HK-2 (cell line): ENCODE measurements at regions not wholly inside any gene's neighbourhood (a gene's known extent, or its start where the extent isn't known, plus 50 kb on each side); places are given as distances from the start of the nearest gene placed in this dataset.
"Not testable (repeated sequence)": the region's sequence is repeated elsewhere in the genome, so short reads cannot be mapped to it uniquely, and the experiment has no call there.

Experiments
- DNase-seq: peaks from one replicate; pipeline ENCODE4 v3.0.0-alpha.2; 2018; ENCODE audit not compliant: unreplicated experiment

DNA sequence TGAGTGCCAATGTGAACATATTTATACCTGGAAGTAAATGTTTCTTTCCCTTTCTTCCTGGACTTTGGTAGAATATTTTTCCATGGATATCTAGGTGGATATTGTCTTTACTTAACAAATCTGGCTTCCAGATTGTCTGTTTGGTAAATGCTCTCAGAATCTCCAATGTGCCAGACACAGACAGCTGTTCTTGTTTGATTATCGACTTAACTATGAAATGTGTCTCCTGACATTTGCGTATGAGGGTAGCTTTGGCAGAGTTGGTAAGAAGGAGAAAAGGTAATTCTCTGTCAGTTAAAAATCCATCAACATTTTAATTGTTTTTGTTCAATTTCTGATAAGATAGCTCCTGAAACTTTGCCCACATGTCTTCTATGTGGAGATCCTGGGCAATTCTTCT, 196.4 kb upstream of the NUDT12 start:
- no peak for DNase-seq

DNA sequence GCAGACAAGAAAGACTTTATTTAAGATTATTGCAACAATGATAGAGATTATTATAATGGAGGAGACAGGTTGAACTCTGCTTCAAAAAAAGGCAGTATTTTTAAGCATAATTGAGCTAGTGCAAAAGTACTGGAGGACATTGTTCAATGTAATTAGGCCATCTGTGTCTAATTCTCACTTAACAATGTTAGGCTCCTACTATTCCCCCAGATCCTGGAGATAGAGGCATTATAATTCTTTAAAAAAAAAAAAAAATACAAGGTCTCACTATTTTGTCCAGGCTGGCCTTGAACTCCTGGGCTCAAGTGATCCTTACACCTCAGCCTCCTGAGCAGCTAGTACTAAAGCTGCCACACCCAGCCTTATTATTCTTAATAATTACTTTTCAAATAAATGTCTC, 193.4 kb upstream of the NUDT12 start:
- DNase-seq: no peak

DNA sequence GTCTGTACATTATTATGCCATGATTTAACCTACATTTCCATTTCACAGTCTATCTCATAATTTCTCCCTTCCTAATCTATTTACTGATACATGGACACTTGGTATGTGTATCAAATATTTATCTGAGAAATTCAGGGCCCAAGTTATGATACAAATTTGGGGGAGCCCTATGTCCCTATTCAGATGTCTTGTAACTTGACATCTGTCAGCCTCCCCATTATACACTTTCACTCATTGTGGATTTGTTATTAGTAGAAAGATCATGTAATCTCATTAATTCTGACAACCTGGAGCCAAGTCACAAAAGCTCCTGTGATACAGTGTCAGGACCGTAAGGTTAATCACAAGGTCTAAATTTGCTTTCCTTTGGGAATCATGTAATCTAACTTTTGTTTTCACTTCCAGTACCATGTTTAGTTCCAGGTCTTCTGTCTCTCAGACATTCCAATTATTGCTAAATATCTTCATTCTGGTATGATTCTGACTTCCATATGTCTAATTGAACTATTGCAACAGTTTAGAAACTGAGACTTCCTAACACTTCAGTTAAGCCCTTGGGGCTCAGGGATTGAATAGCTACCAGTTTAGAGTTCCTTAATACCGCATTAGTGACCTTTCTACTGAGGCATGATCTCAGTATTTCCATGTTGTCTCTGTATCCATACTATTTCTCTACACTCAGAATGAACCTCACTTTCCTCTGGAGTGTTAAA, 182.9 kb upstream of the NUDT12 start:
- DNase-seq: no peak

DNA sequence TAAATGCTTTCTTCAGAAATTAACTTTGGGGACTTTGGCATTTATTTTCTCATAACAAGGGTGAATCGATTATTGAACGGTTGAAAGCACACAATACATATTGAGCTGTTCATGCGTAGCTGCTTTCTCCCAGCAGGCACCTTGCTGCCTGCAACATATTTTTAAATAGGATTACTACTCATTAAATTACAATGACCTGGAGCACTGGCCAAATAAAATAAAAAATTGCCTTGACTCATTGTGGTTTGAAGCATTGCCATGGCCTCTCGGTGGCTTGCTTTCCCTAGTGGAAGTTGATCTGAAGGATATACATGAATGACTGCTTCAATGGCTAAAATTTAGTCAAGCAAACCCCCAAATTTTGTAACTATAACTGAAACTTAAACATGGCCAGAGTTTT, 181.6 kb upstream of the NUDT12 start:
- no peak for DNase-seq

DNA sequence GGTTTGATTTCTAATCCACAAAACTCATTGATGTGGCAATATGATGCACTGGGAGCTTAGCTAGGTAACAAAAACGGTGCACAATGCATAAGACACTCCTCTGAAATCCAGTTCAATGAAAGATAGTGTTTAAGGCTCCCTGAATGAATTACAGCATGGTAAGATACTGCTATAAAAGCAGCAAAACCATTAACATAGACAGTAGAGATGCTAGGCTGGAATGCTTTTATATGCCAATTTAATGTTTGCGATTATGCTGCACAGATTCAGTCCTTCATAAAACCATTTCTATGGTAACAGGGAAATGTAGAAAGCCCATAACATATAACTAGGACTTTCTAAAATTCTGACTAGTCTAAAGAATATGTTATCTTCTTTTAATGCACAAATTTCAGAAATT, 180.8 kb upstream of the NUDT12 start:
- no peak for DNase-seq

DNA sequence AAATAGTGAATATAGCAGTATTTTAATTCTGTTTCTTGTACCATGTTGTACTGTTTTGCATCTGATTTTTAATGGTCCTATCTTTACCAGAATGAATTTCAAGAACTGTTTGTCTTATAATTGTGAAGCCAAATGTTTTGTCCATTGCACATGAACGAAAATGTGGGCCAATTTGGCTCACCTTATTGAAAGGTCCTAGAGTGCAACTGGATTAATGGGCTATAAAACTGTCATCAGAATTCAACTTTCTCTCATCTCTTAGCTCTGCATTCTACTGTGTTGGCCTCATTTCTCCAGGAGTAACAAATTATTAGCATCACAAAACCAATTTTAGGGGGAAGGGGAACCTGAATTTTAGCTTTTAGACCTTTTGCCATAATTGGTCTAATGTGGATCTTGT, 179.4 kb upstream of the NUDT12 start:
- DNase-seq: no peak

DNA sequence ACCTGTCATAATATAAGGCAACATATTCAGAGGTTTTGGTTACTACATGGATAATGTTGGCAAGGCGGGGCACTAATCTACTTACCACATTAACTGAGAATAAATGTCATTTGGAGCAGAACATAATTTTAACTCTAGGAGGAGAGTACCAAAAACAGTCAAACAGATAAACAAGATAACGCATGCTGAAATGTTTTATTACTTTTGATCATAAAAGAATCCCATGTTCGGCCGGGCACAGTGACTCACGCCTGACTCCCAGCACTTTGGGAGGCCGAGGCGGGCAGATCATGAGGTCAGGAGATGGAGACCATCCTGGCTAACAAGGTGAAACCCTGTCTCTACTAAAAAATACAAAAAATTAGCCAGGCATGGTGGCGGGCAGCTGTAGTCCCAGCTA, 173.8 kb upstream of the NUDT12 start:
- not testable (repeated sequence) for DNase-seq

DNA sequence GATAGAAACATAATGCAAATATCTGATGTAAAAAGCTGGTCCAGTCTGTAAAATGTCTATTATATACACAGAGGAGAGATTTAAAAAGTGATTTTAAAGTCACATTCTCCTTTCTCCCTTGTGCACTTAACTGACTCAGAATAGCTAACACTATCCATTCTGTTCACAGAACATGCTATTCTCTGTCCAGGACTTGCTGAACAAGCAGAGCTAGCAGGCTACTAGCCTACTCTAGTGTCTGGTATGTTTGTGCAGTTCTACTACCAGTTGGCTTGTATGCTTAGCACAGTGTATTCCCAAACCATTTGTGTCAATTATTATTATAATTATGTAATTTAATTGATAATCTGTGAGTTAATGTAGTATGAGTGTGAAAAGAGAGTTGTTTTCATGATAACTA, 161.7 kb upstream of the NUDT12 start:
- no peak for DNase-seq

DNA sequence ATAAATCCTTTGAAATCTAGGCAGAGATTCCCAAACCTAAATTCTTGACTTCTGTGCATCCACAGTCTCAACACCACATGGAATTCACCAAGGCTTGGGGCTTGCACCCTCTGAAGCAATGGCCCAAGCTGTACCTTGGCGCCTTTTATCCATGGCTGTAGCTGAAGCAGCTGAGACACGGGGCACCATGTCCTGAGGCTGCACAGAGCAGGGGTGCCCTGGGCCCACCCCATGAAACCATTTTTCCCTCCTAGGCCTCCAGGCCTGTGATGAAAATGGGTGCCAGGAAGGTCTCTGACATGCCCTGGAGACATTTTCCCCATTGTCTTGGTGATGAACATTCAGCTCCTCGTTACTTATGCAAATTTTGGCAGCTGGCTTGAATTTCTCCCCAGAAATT, 158.6 kb upstream of the NUDT12 start:
- no peak for DNase-seq

DNA sequence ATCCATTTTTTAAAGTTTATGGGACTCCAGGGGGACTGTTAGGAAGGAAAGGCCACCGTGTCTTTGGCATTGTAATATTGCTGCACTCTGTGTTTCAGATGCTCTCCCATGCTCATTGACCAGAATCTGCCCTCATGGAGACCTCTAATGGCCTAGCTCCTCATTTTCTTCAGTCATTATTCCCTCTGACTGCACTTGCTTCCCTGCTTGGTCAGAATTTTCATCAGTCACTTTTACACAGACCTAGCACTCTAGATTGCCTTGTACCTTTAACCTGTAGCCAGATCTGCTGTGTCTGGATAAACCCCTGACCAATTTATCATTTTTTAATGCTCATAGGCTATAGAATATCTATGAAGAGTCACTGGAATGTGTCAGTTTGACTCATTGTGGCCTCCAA, 155.5 kb upstream of the NUDT12 start:
- DNase-seq: no peak

DNA sequence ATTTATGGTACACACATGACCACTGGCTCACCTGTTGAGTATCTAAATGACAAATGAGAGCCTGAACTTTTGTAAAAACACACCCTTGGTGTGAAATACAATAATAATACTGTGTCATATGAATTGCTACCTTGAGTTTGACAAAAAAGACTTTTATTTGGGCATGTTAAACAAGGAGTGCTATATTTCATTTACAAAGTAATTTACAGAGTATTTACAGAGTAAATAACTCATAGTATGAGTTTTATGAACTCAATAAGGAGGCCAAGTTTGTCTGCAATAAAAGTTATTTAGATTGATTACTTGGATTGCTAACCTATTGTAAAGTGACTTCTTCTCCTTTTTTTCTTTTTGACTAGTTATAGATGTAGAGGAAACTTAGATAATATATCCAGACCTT, 146.0 kb upstream of the NUDT12 start:
- DNase-seq: no peak

DNA sequence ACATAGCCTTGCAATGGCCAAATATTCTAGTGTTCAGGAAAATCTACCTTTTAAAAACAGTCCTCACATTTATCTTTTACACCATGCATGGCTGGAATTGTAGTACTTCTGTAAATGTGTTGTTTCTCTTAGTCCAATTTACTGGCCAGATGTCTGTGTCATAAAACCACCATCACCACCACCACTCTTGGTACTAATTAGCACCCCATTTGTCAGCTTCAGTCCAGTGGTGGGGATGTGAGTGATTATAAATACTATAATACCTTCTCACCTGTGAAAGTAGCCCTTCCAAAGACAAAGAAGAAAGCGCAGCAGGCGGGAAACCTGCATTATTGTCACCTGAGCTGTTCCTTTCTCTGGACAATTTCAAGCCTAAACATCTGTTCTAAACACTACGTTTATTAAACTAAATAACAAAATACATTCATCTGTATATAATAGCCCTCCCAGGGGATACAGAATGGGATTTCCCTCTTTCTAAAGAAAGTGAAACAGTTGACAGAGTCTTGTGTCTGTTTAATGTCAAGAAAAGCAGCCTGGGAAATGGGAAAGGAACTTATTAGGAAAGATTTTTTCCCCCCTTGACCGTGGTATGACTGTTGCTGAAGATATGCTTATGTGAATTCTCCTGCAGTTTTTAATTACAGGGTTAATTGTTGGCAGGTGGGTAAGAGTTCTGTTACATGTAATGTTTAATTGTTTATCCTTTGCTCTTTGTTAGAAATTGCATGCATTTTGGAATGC, 144.5 kb upstream of the NUDT12 start:
- DNase-seq: no peak

DNA sequence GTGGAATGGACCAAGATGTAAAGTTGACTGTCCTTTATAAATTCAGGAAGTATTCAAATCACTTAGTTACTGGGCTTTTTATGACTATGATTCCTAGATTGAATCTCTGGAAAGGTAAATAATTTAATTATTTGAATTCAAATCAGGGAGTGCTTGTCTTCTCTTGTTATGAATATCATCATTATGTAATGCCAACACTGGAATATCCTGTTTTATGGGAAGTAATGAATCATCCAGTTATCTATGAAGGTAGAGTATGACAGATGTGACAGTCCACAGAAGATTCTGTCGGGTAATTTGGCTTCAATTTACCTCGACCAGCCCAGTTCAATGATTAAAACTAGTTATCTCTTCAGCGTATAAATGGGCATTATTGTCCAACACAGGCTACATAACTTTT, 141.0 kb upstream of the NUDT12 start:
- no peak for DNase-seq

DNA sequence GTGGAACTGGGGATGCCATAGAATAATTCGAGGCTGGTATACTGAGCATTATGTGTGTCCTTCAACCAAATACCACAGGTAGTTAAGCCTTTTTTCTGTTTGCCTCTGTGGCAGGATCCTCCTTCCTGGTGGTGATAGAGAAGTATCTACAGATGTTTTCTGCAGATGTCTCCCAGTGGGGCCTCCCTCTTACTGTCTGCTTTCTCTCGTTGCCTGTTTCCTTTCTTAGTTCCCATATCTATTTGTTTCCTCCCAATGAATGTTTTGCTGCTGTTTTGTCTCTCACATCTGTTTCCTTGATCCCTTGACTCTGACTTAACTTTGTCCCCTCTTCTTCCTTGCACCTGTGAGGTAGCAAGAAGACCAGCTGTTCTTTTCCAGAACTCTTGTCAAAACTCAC, 130.9 kb upstream of the NUDT12 start:
- no peak for DNase-seq

DNA sequence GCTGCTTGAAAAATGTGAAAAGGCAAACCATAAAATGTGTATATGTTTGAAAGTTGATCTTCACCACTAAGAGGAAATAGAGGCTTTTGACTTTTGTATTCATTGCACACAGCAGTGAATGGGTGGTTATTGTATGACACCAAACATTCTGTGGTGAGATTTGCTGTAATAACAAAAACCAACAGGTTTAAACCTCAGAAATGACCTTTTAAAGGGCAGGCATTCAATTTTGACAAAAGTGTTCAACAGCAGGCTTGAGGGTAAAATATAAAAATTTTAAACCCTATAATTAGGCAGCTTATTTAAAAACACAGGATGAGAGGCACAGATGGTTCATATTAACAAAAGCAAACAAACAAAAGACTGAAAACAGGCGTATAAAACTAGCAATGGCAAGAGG, 128.1 kb upstream of the NUDT12 start:
- DNase-seq: no peak

DNA sequence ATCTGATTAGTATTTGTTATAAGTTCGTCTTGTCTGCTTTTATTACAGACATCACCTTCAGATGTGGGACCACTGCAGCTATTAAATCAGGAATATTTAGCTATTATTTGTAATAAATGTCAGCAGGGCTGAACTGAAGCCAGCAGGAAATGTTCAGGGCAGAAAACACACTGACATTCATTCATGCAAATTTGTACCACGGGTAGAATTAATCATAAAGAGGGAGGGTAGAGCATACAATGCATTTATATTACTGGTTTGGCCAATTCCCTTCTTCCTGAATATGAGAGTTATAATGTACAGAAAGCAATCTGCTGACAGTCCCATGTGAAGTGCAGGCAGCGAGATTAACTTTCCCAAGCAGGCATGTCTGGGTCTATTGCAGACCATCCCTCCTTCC, 117.3 kb upstream of the NUDT12 start:
- no peak for DNase-seq

DNA sequence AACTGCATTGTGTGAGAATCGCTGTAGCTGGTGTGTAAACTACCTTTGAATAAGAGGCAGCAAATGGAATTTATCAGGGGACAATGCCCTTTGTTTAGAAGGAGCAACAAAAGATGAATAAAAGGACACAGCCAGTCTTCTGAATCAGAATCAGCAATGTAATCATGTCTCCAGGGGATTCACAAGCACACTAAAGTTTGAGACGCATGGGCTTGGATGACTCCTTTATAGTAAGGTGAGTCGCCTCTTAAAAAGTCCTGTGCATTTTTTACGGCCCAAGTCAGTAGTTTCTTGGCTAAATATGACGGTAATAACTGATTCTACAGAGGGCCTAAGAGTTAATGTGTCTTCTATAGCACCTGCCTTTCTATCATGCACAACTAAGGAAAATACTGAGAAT, 113.6 kb upstream of the NUDT12 start:
- DNase-seq: not testable (repeated sequence)

DNA sequence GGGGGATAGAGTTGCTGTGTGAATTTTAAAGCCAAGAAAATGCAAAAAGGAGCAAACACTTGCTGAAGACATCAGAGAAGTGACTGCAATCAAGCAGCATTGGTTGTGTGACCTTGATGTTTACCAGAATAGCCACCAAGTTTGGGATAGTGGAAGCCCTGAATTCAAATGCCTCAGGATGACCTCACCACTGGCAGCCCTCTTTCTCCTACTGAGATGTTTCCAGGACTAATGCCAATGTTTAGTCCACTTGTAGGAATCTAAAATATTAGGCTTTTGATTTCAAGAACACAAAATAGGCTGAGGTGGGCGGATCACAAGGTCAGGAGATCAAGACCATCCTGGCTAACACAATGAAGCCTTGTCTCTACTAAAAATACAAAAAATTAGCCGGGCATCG, 112.2 kb upstream of the NUDT12 start:
- no peak for DNase-seq

DNA sequence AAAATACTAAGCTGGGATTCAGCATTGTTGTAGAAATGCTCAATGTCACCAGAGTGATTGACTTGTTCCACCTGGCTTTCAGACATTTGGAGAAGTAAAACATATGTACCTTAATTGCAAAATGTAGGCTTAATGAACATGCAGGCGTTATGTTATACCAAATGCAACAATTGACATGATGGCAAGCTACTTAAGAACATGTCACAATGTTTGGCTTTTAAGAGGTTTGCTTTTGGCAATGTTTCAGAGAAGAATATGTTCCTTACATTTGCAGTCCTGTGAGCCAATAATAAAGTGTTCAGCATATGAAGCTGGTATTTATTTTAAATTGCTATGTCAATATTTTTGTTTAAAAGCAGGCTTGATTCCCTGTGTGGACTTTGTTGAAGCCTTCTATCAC, 111.7 kb upstream of the NUDT12 start:
- DNase-seq: no peak

DNA sequence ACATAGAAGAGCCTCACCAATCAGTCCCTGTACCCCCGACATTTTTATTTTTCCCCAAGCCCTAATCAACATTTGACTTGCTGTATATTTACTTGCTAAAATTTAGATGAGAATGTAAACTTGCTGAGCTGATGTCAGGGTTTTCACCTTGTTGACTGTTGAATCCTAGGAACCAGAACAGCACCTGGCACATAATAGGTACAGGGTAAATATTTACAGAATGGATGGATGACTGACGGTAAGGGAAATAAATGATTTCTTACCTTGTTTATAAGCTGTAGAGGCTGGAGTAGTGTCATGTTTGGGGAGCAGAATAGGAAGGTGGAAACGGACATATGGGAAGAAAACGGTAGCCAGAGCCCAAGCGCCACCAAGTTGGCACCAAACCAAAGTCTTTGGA, 107.0 kb upstream of the NUDT12 start:
- DNase-seq: no peak

DNA sequence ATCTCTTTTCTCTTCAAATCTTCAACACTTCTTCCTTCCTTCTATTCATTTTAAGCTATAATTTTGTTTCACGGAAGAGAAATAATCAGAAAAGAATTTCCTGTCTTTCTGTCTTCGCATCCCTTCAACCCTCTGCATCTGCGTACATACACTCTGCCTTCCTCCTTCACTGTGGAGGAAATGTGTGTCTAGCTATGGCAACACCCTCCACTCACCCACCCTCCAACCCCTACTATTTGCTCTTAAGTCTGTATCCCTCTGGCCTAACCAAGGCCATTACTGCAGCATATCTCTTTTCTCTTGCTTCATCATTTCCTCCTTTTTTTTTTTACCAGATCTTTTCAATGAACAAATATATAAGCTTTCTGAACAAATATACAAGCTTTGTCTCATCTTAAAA, 105.7 kb upstream of the NUDT12 start:
- no peak for DNase-seq

DNA sequence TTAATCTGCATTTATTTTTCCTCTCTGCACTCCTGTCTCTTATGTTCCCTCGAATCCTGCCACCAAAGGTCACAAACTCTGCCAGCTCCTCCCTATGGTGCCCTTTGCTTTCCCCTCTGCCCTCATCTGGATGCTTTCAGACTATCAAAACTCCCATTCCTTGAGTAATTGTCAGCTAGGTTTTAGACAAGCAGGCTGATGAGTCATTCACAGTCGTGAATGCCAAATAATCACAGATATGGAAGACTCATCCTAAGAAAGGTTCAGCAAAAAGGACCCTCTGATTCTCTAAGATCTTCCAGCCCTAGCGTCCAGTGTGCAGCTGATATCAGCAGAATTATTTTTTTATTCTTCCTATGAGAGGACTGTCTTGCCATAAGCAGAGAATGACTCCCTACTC, 104.5 kb upstream of the NUDT12 start:
- no peak for DNase-seq

DNA sequence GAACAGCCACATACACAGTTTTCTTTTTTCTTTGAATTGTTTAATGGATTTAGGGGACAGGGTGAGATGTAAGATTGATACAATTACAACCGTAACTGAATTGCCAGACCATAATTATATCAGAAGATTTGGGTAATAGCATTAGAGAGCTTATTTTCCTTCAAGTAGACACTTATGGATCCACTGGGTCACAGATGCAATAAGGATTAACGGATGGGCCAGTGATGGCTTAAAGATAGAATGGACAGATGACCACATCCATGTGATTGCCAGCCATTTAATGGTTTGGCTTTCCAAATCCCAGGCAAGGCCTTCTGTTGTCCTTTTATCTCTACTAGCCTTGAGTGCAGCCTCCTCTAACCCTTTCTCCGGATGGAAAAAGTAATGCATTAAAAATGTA, 94.7 kb upstream of the NUDT12 start:
- no peak for DNase-seq

DNA sequence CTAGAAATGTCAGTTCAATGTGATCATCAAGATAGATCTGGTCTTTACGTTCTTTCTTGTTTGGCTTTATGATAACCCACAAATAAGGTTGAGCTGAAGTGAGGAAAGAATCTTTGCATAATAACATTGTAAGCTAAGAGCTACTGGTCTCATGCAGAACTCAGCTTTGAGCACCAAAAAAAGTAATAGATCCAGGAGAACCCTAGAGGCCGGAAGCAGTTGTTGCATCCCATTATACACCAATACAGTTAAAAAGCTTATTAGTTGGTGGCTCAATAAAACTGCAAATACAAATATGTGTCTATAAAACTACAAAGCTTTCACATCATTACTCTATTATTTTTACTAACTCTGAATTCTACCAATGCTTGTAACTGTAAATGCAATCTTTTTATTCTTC, 85.5 kb upstream of the NUDT12 start:
- no peak for DNase-seq
